ENCODE measurements at regions not wholly inside any gene's neighbourhood (a gene's known extent, or its start where the extent isn't known, plus 50 kb on each side); places are given as distances from the start of the nearest gene placed in this dataset.

- TF ChIP-seq CTCF (IDR thresholded peaks at IDR 0.05; ENCODE audit: low read length) (no peak), EZH2phosphoT487 (IDR thresholded peaks at IDR 0.05; ENCODE audit: low read length) (no peak)
These were observed 511.0 kb upstream of the PCDH15 start for GRCh38 chr10:55311848-55312635.
